ENCODE measurements at regions not wholly inside any gene's neighbourhood (a gene's known extent, or its start where the extent isn't known, plus 50 kb on each side); places are given as distances from the start of the nearest gene placed in this dataset.
"Not testable (repeated sequence)": the region's sequence is repeated elsewhere in the genome, so short reads cannot be mapped to it uniquely, and the experiment has no call there.

DNA sequence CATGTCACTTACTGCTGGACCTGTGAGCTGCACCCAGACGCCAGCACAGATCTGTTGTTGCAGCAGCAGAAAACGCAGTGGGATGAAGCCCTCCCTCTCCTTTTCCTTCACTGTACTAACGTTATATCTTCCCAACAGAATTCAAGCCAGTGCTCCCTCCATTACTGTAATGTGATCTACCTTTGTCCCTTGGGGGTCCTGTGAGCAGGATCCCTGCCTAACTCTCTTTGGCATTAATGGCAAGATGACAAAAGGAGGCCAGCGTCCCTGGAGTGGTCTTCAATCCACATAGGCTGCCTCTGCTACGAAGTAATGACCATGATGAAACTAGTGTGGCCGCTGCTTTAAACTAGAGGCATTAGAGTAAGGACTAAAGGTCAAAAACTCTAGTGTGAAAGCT is 69.3 kb upstream of the SOX14 start:
- TF ChIP-seq EZH2phosphoT487 (IDR thresholded peaks at IDR 0.05; ENCODE audit: borderline replicate concordance), result no peak
- TF ChIP-seq, protein P1, sequence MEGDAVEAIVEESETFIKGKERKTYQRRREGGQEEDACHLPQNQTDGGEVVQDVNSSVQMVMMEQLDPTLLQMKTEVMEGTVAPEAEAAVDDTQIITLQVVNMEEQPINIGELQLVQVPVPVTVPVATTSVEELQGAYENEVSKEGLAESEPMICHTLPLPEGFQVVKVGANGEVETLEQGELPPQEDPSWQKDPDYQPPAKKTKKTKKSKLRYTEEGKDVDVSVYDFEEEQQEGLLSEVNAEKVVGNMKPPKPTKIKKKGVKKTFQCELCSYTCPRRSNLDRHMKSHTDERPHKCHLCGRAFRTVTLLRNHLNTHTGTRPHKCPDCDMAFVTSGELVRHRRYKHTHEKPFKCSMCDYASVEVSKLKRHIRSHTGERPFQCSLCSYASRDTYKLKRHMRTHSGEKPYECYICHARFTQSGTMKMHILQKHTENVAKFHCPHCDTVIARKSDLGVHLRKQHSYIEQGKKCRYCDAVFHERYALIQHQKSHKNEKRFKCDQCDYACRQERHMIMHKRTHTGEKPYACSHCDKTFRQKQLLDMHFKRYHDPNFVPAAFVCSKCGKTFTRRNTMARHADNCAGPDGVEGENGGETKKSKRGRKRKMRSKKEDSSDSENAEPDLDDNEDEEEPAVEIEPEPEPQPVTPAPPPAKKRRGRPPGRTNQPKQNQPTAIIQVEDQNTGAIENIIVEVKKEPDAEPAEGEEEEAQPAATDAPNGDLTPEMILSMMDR (conservative IDR thresholded peaks at IDR 0.05; ENCODE audit: low read length), result no peak
- no peaks in the 10 kb centered on the region for H3K79me2 ChIP-seq (ENCODE audit: insufficient read depth, low read length)

DNA sequence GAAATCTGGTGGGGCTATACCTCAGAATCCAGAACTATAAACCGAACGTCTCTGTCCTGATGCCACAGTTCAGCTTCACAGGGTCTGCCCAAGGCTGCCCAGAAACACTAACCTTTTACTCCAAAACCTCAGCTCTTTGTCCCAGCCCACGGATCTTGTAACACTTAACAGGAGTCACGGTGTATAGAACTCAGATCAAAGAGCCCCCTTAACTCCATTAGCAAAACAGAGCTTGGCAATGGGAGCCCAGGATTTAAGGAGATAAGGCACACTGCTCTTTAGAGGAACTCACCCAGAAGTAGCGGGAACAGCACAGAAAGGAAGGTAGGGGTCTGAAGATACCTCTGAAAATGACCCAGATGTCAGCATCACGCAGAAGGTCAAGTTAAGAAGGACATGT is 68.8 kb upstream of the SOX14 start:
- H3K36me3 ChIP-seq (ENCODE audit: insufficient read depth, low read length), result no peaks in the 10 kb centered on the region
- no peaks in the 10 kb centered on the region for H3K79me2 ChIP-seq (ENCODE audit: insufficient read depth, low read length)
- no peaks in the 10 kb centered on the region for H3K4me1 ChIP-seq (ENCODE audit: insufficient read depth, low read length, poor library complexity, severe bottlenecking)
- H3F3A ChIP-seq (ENCODE audit: low read depth), result no peaks in the 10 kb centered on the region
- H3K4me2 ChIP-seq (ENCODE audit: low read depth, low read length, poor library complexity, severe bottlenecking), result no peak overlapping the region
- TF ChIP-seq EZH2phosphoT487 (IDR thresholded peaks at IDR 0.05; ENCODE audit: borderline replicate concordance), result no peak
- TF ChIP-seq, protein P1 (conservative IDR thresholded peaks at IDR 0.05; ENCODE audit: low read length), result no peak
- H2AFZ ChIP-seq (ENCODE audit: low read length), result no peak overlapping the region
- no peaks in the 10 kb centered on the region for H3K27me3 ChIP-seq (ENCODE audit: insufficient read depth, low read length, poor library complexity, severe bottlenecking)
- no peak overlapping the region for H3K4me3 ChIP-seq (ENCODE audit: low read length, poor library complexity, severe bottlenecking)
- H3K9me3 ChIP-seq (ENCODE audit: insufficient read depth, low read depth, low read length), result no peaks in the 10 kb centered on the region
- H3K9ac ChIP-seq (ENCODE audit: low read depth, low read length, poor library complexity, severe bottlenecking), result no peak overlapping the region
- H4K20me1 ChIP-seq (ENCODE audit: insufficient read depth, low read length, poor library complexity, severe bottlenecking), result no peaks in the 10 kb centered on the region
- H3K9me2 ChIP-seq (replicated peaks; ENCODE audit: low read depth, low read length), result no peaks in the 10 kb centered on the region

More for the DNA sequence above, 69.3 kb upstream of the SOX14 start:
- H3F3A ChIP-seq (ENCODE audit: low read depth), result no peaks in the 10 kb centered on the region
- H3K9me3 ChIP-seq (ENCODE audit: insufficient read depth, low read depth, low read length), result no peaks in the 10 kb centered on the region
- no peaks in the 10 kb centered on the region for H4K20me1 ChIP-seq (ENCODE audit: insufficient read depth, low read length, poor library complexity, severe bottlenecking)
- no peak overlapping the region for H3K4me3 ChIP-seq (ENCODE audit: low read length, poor library complexity, severe bottlenecking)
- no peak overlapping the region for H2AFZ ChIP-seq (ENCODE audit: low read length)
- H3K9ac ChIP-seq (ENCODE audit: low read depth, low read length, poor library complexity, severe bottlenecking), result no peak overlapping the region
- no peaks in the 10 kb centered on the region for H3K36me3 ChIP-seq (ENCODE audit: insufficient read depth, low read length)
- no peak overlapping the region for H3K4me2 ChIP-seq (ENCODE audit: low read depth, low read length, poor library complexity, severe bottlenecking)
- H3K4me1 ChIP-seq (ENCODE audit: insufficient read depth, low read length, poor library complexity, severe bottlenecking), result no peaks in the 10 kb centered on the region
- H3K27me3 ChIP-seq (ENCODE audit: insufficient read depth, low read length, poor library complexity, severe bottlenecking), result no peaks in the 10 kb centered on the region
- H3K9me2 ChIP-seq (replicated peaks; ENCODE audit: low read depth, low read length), result no peaks in the 10 kb centered on the region

DNA sequence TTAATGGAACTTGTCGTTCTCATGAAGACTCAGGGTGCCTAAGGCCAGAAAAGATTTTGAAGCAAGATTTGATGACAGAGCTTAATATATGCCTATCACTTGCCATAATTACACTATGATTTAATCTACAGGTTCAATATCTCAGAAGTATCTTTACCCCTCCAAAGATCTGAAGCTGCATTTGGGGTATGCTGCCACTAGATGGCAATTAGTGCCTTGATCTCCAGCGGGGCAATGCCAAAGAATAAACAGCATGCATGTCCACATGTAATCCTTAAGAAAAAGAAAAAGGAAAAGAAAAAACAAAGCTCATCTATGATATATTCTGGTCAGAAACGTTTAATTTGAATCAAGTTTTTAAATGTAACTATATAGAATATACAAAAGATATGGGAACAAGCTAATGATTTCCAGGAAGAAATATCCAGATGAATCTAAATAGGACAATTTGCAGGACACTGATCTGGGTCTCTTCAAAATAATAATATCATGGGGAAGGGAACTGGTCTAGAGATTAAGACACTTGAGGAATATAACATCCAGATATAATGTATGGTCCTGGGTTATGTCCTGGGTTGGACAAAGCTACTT is 55.0 kb upstream of the SOX14 start:
- H4K20me1 ChIP-seq (ENCODE audit: insufficient read depth, low read length, poor library complexity, severe bottlenecking), result no peaks in the 10 kb centered on the region
- no peak overlapping the region for H2AFZ ChIP-seq (ENCODE audit: low read length)
- TF ChIP-seq, protein P1 (conservative IDR thresholded peaks at IDR 0.05; ENCODE audit: low read length), result peak; percentile 76
- TF ChIP-seq EZH2phosphoT487 (IDR thresholded peaks at IDR 0.05; ENCODE audit: borderline replicate concordance), result no peak
- H3K36me3 ChIP-seq (ENCODE audit: insufficient read depth, low read length), result no peaks in the 10 kb centered on the region
- H3K9me2 ChIP-seq (replicated peaks; ENCODE audit: low read depth, low read length), result no peaks in the 10 kb centered on the region
- H3K4me3 ChIP-seq (ENCODE audit: low read length, poor library complexity, severe bottlenecking), result no peak overlapping the region
- no peaks in the 10 kb centered on the region for H3K79me2 ChIP-seq (ENCODE audit: insufficient read depth, low read length)
- H3K4me2 ChIP-seq (ENCODE audit: low read depth, low read length, poor library complexity, severe bottlenecking), result no peak overlapping the region
- H3K9ac ChIP-seq (ENCODE audit: low read depth, low read length, poor library complexity, severe bottlenecking), result no peak overlapping the region
- H3K4me1 ChIP-seq (ENCODE audit: insufficient read depth, low read length, poor library complexity, severe bottlenecking), result no peaks in the 10 kb centered on the region
- no peaks in the 10 kb centered on the region for H3K9me3 ChIP-seq (ENCODE audit: insufficient read depth, low read depth, low read length)
- H3F3A ChIP-seq (ENCODE audit: low read depth), result no peaks in the 10 kb centered on the region
- no peaks in the 10 kb centered on the region for H3K27me3 ChIP-seq (ENCODE audit: insufficient read depth, low read length, poor library complexity, severe bottlenecking)

DNA sequence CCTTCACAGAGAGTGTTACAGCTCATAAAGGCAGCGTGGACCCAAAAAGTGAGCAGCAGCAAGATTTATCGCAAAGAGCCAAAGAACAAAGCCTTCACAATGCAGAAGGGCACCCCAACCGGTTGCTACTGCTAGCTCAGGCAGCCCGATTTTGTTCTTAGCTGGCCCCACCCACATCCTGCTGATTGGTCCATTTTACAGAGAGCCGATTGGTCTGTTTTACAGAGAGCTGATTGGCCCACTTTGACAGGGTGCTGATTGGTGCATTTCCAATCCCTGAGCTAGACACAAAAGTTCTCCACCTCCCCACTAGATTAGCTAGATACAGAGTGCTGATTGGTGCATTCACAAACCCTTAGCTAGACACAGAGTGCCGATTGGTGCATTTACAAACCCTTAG is 50.1 kb upstream of the SOX14 start:
- not testable (repeated sequence) for H3K4me1 ChIP-seq (ENCODE audit: insufficient read depth, low read length, poor library complexity, severe bottlenecking); H3K79me2 ChIP-seq (ENCODE audit: insufficient read depth, low read length); H3F3A ChIP-seq (ENCODE audit: low read depth); H4K20me1 ChIP-seq (ENCODE audit: insufficient read depth, low read length, poor library complexity, severe bottlenecking); H3K36me3 ChIP-seq (ENCODE audit: insufficient read depth, low read length); H3K4me3 ChIP-seq (ENCODE audit: low read length, poor library complexity, severe bottlenecking); H3K9ac ChIP-seq (ENCODE audit: low read depth, low read length, poor library complexity, severe bottlenecking); H2AFZ ChIP-seq (ENCODE audit: low read length); H3K4me2 ChIP-seq (ENCODE audit: low read depth, low read length, poor library complexity, severe bottlenecking); H3K9me2 ChIP-seq (replicated peaks; ENCODE audit: low read depth, low read length); H3K27me3 ChIP-seq (ENCODE audit: insufficient read depth, low read length, poor library complexity, severe bottlenecking); H3K9me3 ChIP-seq (ENCODE audit: insufficient read depth, low read depth, low read length)
